Fibroblast of upper back skin (primary cell): ENCODE measurements at regions not wholly inside any gene's neighbourhood (a gene's known extent, or its start where the extent isn't known, plus 50 kb on each side); places are given as distances from the start of the nearest gene placed in this dataset.
A peak's percentile ranks its signal among the peaks of the same experiment; 100 is the strongest.

Source experiments
- DNase-seq: peaks from one replicate; pipeline ENCODE4 v3.0.0-alpha.2; 2013

DNA sequence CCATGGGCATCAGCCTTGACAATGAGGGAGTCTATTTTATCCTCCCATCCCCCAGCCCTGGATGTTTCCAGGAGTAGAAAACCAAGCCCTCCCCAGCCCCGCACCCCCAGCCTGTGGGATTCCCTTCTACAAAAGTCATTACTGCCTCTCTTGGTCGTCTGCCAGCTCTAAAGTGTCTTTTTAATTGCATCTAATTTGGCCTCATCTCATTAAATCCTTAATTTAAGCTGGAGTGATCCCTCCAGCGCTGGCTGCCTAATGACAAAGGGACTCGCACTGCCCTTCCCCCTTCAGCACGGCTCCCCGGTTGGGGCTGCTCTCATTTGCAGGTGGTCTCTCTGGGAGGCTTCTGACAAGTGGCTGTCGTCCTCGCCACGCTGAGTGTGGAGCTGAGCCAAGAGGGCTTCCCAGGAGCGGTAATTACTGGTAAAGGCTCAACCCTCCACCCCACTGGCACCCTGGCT lies 107.9 kb upstream of the ALDH1B1 start:
- no peak for DNase-seq

DNA sequence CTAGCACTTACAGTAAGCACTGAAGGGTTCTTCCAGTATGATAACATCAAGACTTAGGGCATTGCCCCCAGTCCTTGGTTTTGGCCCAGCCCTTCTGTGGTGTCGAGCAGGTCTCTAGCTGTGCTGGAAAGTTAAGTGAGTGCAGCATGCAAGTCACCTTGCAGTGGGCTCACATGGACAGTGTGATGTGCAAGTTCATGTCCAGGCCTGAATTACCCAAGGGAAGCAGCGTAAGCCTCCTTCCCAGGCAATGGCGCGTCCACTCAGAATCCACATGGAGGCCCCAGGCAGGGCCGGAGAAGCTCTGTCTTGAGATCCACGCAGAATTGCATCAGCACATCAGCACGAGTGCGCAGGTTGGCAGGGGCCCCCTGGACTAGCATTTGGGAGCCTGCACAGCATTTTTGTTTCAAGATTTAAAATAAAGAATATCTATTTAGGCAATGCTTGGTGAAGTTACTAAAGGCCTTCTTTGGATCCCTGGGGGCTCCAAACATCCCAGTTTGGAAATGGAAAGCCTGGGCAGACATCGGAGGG lies 108.4 kb upstream of the ALDH1B1 start:
- DNase-seq, result no peak

DNA sequence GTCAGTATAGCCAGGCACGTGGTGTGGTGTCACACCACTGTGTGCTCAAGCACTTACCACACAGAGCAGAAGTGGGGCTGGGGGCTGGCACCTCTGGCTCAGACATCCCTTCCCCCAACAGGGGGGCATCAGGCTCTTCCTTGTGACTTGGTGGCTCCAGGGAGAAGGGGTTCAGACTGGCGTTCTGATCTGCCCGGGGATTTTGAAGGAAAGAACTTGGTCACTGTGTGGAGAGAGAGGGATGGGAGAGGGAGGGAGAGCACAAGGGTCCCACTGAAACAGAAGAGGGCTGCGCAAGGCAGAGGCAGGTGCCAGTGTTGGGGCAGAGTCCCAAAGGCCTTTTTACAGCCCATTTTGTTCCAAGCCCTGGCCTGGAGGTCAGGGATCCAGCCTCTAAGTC lies 109.7 kb upstream of the ALDH1B1 start:
- no peak for DNase-seq

DNA sequence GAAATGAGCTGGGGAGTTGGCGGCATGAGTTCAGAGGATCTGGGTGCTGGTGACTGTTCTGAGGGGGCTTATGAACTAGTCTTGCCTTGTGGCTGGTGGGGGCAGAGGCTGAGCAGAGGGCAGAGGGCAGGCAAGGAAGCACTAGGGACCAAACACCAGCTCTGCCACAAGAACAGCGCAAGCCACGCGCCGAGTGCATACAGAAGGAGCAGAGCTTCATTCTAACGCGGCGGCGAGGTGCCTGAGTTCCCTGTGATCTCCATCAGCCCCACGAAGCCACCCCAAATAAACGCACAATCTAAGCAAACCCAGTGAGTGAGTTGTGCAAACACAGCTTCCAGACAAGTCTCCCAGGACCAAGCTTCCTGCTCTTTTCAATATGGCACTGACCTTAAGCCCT lies 110.6 kb upstream of the ALDH1B1 start:
- DNase-seq, result no peak

DNA sequence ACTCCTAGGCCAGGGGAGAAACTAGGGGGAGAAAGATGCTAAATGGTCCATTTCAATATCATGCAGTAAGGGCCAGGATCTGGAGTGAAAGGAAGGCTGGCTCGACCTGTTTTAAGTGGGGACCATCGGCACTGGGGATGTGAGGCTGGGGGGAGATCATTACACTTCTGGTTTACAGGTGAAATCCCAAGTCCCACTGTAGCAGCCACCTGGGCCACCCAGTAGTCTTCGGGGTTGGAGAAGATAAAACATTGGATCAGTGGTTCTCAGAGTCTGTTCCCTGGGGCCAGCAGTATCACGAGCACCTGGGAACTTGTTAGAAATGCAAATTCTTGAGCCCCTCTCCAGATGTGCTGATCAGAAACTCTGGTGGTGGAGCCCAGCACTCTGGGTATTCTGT lies 111.3 kb upstream of the ALDH1B1 start:
- no peak for DNase-seq

DNA sequence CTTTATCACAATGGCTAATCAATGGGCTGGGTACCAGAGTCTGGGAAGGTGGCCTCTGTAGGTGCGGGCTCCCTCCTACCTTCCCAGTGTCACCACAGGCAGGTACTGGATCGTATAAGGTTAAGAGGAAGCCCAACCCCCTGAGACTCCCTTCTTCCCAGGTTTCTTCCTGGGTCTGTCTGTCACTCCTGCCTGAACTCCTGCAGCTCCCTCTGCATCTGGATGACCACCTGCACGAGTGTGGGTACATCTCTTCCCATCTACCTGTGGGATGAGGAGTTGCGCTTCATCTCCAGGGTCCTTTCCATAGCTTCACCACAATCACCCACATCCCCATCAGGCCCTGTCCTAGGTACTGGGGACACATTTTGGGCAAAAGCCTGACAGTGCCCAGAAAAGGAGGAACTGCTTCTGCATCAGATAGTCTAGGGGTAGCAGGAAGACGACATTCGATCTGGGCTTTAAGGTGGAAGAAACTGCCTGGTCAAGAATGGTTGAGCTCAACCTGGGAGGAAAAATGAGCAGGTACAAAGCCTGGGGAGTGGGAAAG lies 112.2 kb upstream of the ALDH1B1 start:
- DNase-seq, result no peak

DNA sequence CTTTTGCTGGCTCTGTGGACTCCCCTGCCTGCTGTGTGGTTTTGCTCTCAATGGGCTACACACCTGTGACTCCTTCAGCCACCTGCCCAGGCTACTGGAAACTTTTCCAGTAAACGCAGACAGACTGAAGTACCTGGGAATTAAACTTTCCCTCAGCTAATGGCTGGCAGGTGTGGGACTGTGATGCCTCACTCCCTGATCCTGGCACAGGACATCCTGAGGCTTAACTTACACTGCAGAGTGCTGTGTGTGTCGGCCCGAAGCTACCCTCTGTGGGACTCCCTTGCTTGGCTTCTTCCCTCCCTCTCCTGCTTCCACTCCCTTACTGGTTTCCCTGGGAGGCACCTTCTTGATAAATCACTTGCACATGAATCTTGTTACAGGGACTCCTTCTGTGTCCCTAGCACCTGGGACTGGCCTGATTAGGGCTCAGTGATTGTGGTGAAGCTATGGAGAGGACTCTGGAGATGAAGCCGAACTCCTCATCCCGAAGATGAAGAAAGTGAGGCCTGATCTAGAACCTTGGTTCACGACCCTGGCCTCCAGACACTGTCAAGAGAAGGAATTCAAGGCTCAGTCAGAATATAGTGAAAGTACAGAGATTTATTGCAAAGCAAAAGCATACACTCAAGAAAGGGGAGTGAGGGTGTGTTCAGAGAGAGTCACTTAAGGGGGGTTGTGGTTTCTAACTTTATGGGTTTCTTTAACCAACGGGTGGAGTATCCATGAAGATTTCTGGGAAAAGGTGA lies 113.4 kb upstream of the ALDH1B1 start:
- no peak for DNase-seq

DNA sequence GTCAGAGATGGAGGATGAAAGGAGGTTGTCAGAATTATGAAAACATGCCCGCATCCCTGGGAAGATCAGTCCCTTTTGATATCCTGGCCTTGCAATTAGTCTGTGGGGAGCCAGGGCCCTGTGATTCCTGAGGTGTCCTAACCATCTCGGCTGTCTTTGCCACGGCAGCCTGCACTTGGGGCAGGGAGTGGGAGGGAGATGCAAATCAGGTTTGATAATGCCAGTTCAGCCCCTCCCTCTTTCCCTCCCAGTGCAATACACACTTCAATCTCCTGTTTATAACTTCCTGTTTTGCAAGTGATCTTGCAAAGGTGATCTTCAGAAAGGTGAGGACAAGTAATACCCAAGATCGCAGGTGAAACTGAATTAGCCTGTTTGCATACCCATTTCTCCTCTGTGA lies 114.0 kb upstream of the ALDH1B1 start:
- DNase-seq, result no peak

DNA sequence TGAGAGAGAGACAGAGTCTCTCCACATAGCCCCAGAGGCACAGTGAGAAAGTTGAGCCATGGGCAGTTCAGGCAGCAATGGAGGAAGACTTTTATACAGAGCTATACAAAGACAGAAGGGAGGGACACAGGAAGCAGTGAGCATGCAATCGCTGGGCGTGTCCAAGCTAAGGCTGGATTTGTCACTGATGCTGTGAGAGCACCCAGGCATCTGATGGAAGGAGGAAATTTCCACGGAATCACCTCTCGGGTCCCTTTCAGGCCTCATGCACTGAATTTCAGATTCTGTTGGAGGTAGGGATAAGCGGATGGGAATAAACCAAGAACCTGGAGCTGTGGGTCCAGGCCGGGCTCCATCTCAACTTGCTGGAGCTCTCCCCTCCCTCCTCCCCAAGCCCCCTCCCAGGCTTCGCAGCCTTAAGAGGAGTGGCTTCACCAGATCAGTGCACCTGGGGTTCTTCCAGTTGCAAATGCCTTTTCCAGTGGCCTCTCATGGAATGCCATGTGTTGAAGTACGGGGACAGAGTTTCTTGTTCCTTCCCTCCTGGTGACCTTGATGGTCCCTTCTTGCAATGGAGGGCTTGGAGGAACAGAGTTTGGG lies 114.8 kb upstream of the ALDH1B1 start:
- no peak for DNase-seq

DNA sequence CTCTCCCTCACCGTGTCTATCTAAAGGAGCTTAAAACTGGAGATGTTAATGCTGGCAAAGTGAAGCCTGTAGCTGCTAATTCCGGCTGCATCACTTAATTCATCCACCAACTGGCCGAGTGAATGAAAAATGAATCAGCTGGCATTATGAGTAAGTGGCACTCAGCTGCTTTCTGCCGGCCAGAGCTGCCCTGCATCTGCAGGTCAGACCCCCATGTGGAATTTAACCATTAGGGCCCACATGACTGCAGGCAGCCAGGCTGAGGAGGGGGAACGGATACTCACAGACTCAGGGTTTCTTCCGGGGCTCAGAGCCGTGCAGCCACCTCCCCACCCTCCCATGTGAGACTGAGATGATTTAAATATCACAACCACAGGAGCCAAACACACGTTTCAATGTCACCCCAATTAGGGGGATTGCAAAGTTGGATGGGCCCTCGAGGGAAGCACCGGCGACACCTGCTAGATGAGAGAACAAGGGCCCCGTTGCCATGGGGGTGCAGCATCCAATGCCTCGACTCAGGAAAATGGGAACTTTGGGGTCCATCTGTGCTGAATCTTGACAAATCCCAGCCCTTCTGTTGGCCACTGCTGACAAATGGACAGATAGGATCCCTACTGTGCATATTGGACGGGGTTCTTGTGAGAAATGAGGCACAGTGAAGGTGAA lies 115.6 kb upstream of the ALDH1B1 start:
- no peak for DNase-seq

DNA sequence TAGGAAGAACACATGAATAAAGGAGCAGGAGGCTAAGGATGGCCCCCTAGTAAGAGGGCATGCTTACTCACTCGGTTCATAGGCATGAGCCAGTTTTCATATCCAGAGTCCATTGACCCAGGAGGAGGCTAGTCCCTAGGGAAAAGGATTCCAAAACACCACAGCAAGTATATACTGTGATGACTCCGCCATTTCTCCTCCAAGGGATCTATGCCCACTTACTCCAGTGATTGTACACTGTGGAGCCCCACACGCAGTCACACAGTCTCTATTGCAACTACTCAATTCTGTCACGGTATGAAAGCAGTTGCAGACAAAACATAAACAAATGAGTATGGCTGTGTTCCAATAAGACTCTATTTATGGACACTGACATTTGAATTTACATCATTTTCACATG lies 117.7 kb upstream of the ALDH1B1 start:
- peak; percentile 32 for DNase-seq

DNA sequence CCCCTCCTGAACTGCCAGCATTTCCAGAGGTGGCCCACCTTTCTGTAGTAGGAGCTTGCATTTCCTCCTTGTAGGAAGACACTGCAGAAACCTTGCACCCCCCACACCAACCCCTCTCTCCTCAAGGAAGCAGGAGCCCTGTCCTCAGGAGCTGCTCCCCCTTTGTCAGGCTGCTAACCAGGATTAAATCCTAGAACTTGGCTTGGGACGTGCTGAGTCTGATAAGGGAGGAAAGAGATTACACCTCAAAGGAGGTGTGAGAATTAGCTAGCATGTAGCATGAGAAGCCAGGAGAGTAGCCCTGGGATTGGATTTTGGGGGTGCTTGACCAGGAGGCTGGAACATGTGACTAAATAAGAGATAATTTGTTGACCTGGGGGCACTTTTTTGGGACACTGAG lies 119.8 kb upstream of the ALDH1B1 start:
- DNase-seq, result no peak

DNA sequence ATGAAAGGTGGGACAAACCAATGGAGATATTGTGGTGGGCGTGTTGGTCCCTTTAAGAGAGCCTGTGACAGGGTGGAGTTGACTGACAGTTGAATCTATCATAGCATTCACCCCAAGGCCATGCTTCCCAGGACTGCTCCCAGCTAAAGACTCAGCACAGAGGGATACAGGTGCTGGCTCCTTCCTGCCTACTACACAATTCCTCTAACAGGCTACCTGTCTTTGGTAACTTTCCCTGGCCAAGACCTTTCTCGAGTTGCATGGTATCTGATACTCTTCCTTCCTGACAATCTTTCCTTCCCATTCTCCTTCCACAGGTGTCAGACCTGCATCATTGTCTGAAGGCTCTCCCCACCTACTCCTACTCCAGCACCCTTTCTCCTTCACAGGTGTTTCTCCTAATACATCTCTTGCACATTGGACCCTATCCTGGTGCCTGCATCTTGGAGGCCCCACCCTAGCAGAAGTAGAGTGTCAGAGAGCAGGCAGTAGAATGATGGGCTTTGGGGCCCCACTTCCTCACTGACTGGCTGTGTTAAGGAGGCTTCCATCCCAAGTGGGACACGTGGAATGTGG lies 120.7 kb upstream of the ALDH1B1 start:
- no peak for DNase-seq

DNA sequence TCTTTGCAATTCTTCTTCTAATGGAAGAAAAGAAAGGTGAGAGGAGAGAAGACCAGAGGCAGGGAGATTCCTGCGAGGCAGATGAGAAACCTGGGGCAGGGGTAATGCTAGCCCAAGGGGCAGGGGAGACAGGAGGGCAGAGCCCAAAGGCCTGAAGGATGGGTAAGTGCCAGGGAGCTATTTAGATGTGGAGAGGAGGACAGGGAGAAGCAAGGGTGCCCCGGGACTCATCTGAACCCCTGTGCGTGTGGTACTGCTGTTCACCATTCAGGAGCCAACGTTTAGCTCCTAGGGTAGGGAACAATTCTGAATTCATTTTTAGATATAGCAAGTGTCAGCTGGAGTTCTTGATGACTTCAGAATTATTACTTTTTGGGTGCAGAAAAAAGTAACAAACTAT lies 122.7 kb upstream of the ALDH1B1 start:
- DNase-seq, result no peak

DNA sequence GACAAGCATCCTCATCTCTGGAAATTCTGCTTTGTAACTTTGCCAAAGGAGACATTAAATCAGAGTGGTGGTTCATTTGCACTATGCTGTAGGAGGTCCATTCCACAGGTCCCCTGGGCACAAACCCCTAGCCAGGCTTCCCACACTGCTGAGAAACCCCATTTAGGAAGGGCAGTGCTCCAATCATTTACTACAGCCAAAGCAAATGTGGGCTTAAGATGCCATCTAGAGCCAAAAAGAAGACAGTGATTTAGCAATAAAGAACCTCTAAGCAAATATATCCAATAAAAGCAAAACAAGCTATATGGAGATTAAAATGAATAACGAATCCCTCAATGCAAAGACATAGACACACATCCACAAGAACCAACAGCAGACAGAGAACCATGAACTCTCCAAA lies 129.0 kb upstream of the ALDH1B1 start:
- peak; percentile 59 for DNase-seq

DNA sequence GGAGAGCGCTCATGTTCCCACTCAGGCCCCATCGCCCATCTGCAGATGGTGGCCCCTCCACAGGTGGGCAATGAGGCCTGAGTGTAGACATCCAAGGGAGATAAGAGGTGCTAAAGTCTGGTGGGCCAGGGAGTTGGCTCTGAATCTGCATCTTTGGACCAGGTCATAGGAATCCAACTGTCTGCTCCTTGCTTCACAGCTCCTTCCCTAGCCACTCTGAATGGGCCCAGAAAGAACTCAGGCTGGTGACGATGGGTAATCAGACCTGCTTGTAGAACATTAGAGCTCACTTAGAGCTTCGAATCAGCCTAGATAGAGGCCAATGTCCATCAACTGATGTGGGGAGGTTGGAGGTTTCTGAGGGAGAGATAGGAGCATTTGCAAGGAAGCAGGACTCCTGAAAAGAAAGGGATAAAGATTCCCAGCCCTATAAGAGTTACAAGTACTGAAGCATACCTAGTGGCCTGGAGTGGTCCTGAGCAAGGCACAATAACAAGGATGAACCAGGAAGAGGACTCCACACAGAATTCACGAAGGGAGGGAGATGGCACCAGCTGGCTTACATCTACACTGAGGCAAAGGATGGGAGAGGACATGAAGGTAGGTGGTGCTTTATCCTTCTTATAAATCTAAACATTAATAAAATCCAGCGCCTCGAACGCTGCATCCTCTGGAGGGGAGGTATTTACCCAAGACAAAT lies 132.8 kb upstream of the ALDH1B1 start:
- DNase-seq, result no peak

DNA sequence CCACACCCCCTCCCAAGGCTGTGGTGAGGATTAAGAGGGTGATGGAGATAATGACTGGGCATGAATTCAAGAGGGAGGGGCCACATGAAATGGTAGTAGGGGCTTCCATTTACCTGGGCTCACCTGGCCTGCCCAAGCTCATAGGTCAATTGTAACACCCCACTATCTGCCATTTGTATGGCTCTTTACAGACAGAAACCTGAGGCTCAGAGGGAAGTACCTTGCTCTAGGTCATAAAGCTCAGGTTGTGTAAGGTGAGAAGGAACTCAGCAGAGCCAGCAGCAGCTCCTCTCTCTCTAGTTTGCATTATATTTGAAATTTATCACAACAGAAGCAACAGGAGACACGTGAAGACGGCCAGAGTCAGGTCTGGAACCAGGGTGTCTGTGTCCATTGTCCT lies 133.4 kb upstream of the ALDH1B1 start:
- DNase-seq, result no peak

DNA sequence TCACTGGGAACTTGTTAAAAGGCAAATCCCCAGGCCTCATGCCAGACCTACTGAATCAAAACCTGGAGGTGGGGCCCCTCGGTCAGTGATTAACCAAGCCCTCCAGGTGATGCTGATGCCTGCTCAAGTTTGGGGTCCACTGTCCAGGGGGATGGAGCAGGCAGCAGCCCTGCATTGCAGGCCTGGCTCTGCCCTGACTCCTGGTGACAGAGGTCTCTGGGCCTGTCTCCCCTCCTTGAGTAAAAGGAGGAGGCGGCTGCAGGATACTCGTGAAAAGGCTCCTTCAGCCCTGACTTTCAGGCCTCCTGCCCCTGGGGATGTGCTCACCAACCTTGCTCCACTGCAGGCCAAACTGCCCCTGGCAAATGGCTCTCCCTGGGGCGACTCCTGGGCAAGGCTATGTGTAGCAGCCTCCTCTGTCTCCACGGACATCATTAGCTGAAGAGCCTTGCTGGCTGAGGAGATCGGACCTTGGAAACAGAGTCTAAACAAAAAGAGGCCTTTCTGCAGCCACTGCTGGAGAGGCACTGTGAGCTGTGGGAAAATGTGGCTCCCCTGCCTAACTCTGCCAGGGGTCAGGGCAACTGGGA lies 134.8 kb upstream of the ALDH1B1 start:
- DNase-seq, result no peak

DNA sequence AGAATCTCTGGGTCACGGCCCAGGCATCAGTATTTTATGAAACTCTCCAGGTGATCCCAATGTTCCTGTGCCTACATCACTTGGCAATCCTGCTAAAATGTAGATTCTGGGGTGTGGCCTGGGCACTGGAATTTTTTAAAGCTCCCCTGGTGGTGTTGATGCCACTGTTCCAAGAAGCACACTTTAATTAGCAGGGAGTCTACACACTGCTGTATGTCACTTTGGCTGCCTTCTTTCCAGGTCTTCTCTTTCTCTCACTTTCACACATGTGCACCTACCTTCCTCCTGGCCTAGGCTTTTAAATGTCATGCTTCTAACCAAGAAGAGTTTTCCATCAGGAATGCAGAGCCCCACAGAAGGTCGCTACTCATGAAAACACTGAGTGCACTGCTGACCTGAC lies 136.0 kb upstream of the ALDH1B1 start:
- DNase-seq, result no peak

DNA sequence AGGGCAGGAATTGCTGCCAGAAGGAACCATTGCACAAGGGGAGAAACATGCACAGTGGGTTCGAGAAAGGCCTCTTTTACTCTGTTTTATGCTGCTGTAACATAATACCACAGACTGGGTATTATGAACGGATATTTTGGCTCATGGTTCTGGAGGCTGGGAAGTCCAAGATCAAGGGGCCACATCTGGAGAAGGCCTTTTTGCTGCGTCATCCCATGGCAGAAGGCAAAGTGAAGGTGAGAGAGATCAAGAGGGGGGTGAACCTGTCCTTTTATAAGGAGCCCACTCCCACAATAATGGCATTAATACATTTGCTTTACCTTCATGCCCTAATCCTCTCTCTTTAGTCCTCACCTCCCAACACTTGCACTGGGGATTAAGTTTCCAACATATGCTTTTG lies 136.9 kb upstream of the ALDH1B1 start:
- DNase-seq, result no peak

DNA sequence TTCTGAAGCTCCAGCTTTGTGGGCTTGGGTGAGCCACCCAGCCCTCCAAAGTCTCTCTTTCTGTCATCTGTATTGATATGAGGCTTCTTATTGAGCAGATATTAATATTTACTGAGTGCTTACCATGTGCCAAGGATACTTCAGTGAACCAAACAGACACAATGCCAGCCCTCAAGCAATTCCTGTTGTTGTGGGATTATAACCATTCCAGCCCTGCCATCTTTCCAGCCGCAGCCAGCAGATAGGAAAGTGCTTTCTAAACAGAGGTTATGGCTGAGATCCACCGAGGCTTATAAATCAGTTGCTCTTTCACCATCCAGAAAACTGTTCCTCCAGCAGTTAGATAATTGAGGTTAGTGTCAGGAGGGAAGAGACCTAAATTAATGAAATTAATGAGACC lies 137.7 kb upstream of the ALDH1B1 start:
- DNase-seq, result no peak

DNA sequence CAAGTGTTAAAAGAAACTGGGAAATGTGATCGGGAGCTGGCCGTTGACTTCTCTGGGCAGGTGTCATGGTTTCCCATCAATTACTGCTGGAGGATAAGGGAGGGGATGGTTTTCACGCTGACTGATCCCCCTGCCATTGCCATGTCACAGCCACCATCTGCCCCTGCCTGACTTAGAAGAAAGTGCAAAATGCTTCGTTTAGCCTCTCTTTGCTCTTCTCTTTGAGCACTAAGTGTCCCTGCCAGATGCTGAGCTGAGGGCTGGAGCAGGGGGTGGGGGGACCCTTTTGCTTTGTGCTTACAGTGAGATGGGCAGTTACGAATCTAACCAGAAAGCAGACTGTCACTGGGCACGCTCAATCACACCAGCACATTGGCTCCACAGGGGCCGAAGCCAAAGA lies 138.4 kb upstream of the ALDH1B1 start:
- DNase-seq, result no peak
